ENCODE measurements at regions not wholly inside any gene's neighbourhood (a gene's known extent, or its start where the extent isn't known, plus 50 kb on each side); places are given as distances from the start of the nearest gene placed in this dataset.

DNA sequence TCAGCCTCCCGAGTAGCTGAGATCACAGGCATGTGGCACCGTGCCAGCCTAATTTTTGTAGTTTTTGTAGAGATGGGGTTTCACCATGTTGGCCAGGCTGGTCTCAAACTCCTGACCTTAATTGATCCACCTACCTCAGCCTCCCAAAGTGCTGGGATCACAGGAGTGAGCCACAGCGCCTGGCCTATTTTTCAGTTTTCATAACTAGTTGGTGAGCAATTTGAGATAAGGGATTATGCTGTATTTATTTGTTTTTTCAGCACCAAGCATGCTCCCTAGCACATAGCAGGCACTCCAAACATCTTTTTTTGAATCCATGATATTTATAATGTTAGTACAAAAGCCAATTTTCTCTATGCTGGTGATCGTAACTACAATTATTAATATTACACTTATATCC is 541.2 kb downstream of the SNAPC1 start:
- no peak for DNase-seq

DNA sequence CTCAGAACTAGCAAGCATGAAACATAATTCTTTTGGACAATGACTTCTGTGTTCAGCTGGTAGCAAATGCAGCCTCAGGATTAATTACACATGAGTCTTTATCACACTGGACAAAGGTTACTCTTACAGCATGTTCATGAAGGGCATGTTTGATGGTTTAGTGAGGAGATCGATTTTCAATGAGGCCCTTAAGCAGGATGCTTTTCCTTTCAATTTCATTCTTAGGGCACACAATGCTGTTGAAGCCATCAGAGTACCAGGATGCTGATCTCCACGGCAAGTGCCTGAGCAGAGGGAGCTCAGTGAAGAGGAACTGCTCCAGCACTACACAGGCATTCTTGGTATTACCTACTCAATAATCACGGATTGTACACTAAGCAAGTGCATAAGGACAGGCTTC is 542.0 kb downstream of the SNAPC1 start:
- DNase-seq, result no peak

DNA sequence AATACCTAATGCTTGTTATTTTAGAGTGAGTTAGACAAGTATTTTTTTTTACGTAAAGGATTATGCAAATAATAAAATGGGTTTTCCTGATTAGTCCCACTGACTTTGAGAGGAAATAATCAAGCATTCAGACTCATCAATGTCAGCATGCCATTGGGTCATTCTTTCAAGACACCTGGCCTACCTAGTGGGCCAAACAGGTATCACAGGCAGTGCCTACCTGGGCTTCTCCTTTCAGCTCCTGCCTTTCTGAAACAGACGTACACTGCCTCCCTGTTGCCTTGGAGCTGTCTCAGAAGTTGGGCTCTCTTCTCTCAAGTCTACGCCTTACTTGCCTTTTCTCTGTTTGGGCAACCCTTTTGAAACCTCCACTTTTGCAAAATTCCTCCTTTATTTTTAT is 545.6 kb downstream of the SNAPC1 start:
- DNase-seq, result no peak

DNA sequence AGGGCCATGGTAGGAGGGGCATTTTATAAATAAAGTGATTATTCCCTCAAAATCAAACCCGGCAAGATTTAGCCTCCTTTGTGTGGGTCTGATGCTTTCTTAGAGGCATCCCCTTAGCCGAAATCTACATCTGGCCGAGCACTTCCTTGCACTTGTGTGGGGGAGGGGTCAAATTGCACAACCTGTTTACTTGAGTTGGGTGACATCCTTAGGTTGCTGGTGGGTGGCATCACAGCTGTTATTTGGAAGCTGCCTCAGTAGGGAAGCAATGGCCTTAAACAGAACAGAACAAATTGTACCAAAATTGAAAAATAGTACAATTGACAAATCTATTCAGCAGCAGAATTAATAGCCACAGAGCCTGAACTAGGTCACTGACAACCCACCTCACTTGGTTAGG is 546.1 kb downstream of the SNAPC1 start:
- DNase-seq, result no peak

DNA sequence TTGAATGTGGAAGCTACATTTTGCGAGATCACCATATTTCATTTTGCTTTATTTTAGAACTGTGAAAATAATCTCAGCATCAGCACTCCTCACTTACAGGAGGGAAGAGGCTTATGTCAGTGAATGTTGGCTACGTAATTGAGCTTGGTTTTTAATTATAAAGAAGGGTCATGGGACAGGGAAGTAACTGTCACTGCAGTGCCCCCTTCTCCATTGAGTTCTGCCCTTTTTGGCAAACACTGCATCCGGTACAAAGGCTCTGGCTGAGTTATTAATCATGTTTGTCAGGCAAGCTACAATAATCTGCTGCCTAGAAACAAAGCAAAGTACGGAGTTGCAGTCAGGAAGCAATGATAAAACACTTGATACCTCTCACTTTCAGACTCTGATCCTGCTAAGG is 546.7 kb downstream of the SNAPC1 start:
- DNase-seq, result no peak

DNA sequence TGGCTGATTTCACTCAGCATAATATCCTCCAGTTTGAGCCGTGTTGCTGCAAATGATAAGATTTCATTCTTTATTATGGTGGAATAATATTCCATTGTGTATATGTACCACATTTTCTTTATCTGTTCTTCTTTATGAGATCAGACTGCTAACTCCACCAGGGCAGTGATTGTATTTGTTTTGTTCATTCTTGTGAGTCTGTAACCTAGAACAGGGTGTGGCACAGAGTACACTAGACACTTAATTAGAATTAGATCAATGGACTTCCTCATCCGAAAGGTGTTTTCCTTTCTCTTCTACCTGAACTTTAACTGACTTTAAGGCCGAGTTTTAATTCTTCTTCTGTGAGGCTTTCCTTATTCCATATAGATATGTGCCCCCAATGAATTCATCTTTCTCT is 551.0 kb downstream of the SNAPC1 start:
- DNase-seq, result no peak

DNA sequence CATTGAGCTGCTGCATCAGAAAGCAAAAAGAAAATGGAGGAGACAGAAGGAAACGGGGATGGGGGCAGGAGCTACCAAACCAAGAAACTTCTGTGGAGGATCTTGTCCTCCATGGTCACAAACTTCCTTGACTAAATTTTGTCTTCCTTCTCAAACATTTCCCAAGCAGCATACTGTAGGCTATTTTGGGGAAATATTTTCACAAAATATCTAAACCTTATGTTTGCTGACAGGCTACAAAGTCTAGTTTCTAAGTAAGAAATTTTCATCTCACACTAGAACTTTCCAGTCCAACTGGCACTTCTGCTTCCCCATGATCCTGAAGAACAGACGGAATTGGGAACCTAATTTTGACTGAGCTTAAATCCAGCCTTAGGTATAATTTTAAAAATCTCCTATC is 552.0 kb downstream of the SNAPC1 start:
- no peak for DNase-seq

DNA sequence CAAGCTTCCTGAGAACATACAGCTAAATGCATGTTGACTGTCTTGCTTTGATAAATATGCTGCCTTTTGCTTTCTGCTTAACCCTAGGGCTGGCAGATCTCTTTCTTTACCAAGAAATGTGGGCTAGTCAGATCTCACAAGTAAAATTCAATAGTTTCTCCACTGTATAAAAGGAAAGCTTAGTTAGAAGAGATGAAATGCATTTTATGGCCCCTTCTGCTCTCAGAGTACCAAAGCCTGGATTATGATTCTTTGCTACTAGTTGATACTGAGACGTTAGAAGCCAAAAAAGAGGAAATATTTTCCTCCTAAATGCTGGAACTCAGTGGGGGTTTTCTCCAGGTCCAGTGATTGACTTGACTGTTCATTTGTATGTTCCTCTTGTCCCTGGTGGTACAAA is 552.7 kb downstream of the SNAPC1 start:
- DNase-seq, result no peak

DNA sequence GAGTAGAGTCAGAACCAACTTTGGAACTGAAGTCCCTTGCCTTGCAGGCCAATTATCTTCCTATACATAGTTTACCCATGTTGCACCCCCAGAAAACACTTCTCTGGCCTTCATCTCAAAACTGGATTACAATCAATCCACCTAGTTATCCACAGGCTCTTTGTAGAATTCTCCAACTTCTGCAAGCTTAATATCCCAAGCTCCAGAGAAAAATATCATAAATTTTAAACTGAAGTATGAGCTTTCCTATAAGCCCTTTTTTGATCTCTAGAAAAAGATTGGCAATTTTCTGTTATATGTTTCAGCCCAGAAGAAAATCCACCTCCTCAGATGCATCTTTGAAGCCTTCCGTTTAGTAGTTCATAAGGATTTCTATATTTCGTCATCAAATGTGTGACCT is 553.4 kb downstream of the SNAPC1 start:
- no peak for DNase-seq

DNA sequence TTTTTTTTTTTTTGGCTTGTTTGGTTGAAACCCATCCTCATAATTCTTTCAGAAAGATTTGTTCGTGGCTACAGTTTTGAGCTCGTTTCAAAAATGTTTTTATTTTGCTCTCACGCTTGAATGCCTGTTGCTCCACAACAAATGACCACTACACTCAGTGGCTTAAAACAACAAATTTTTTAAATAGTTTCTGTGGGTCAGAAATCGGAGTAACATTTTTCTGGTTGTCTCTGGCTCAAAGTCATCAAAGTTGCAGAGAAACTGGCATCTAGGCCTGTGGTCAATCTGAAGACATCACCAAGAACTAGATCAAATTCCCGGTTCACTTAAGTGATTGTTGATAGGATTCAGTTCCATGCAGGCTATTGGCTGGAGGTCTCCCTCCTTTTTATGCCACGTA is 560.0 kb downstream of the SNAPC1 start:
- DNase-seq, result no peak

DNA sequence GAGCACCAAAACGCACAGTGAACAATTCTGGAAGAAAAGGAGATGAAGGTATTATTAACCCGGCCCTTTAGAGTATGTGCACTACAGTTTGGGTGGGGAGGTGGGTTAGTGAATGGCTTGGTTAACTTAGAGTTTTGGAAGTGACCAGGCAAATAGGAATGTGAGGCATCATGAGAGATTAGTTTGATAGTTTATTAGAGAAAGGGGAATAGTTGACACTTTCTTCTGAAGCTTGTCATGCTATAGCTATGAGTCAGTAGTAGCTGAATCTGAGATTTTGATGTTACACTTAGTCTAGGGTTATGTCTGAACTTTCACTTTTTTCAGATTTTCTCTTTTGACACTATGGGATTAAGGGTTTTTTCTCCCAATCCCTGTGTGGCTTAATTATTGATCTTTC is 567.2 kb downstream of the SNAPC1 start:
- no peak for DNase-seq

DNA sequence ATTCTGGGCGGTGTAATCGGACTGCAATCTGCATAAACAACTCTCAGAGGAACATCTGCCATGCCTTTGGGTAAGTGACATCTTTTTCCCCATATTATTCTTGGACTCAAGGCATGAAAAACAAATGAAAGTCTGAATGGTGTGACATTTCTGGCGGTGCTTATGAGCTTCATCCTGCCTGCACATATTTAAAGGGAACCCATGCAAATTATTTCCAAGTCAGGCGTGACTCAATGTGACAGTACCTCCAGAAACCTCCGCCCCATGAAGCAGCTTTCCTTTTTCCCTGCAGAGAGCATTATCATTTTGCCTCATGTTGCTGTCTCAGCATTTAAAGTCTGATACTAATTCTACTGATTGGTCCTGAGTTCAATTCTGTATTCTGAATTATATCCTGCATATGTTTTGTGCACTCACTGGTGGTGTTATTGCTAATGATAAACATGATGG is 585.4 kb downstream of the SNAPC1 start:
- no peak for DNase-seq

DNA sequence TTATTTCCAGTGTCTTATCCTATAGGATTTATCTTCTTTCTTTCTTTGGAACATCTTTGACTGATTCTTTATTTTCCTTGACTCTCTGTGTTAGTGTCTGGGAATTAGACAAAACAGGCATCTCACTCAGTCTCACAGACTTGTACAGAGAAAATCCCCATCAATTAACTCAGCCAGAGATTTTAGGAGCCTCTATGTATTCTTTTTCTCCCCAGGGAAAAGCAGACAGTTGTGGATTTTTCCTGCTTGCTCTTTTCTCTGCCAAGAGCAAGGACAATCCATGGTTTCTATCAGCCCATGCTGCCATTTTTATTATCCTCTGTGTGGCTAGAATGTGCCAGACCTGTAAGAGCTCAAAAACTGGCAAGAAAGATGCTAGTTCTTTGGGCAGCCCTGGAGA is 595.1 kb downstream of the SNAPC1 start:
- DNase-seq, result no peak

DNA sequence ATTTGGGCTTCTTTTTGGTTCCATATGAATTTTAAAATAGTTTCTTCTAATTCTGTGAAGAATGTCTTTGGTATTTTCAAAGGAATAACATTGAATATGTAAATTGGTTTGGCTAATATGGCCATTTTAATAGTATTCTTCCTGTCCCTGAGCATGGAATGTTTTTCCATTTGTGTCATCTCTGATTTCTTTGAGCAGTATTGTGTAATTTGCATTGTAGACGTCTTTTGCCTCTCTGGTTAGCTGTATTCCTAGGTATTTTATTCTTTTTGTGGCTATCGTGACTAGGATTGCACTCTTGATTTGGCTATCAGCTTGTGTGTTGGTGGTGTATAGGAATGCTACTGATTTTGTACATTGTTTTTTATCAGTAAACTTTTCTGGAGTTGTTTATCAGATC is 601.9 kb downstream of the SNAPC1 start:
- DNase-seq, result no peak

DNA sequence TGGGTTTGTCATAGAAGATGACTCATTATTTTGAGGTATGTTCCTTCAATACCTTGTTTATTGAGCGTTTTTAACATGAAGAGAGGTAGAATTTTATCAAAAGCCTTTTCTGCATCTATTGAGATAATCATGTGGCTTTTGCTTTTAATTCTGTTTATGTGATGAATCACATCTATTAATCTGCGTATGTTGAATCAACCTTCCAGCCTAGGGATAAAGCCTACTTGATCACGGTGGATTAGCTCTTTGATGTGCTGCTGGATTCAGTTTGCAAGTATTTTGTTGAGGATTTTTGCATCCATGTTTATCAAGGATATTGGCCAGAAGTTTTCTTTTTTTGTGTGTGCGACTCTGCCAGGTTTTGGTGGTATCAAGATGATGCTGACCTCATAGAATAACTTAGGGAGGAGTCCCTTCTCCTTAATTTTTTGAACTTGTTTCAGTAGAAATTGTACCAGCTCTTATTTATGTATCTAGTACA is 602.6 kb downstream of the SNAPC1 start:
- DNase-seq, result no peak

DNA sequence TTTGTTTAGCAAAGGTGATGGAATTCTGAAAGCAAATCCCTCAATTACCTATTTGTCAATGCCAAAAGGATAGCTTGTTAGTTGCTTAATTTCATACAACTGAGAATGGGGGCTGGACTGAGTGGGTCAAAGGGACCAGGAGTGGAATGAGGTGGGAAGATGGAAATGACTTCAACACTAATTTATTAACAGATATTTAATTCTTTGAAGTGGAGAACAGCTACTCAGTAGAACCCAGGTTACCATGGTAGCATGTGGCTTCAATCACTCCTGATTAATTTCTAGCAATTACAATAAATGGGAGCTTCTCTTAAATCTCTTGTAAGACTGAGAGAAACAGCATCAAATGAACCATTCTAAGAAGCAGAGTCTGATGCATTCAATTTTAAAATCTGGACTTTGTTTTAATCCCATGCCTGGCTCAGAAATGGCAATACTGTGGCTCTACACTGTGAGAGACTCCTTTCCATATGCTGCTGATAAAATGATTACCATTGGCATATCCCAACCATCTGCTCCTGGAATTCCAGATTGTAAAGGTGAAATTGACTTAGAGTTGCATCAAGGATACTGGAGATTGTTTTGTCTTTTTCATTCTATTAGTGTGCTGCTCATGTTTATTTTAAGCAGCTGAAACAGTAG is 607.8 kb downstream of the SNAPC1 start:
- DNase-seq, result no peak

DNA sequence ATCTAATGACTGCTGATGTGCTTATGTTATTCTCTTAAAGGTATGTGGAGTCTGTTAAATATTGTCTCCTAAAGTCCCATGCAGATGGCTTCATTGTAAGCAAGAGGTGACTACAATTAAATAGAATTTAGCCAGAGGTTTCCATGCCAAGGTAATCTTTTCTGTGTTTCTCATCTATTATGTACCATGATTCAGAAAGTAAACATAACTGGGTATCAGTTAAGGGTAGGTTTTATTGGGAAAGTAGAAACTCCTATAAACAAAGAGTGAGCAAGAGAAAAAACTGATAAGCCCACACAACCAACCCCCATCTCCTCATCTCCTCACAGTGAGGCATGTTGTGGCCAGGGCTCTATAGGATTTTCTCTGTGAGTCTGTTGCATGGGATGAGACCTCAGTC is 611.7 kb downstream of the SNAPC1 start:
- DNase-seq, result no peak

DNA sequence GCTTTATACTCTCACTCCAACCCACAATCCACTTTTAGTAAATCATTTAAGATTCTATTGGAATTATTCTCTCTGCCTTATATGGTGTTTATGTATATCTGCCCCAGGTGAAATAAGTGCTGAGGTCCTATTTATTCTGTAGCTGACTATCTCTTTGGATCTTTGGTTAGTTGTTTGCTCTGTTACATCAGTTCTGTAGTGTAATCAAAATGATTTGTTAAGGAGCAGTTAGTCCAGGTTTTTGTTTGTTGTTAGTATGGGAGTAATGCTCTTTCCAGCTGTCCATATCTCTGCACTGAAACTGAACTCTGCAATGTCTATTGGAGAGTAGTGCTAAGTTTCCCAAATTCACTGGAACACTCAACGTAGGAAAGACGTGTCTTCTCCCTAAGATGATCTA is 615.8 kb downstream of the SNAPC1 start:
- DNase-seq, result no peak

DNA sequence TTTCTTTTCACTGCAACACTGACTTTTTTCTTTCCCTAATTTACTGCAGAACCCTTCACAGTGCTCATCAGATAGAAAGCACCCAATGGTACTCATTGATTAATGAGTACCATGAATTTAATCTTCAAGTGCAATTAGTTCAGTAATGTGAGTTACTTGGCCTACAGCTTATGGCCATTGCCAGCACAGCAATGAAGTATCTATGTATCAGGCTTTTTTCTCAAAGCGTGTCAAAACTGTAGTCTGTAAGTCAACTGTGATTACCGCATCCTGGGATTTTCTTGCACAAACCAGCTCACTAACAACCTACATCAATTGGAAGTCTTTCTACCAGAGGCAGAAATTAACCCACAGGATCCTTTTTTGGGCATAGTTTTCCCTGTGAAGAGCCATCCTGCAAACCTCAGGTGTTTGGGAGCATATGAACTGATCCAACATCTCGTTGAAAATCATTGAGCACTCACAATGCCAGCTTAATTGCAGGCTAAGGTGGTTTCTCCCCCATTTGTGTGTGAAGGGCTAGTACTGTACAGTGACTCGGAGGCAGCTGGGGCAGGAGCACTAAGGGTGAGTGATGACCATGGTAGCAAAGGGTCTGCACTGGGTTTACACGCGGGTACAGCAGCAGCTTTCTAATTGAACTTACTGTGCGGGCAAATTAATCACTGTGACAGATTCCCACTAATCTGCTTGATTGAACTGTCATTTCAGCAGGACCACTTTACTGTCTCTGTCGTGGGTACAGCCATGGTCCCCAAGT is 619.3 kb downstream of the SNAPC1 start:
- no peak for DNase-seq

DNA sequence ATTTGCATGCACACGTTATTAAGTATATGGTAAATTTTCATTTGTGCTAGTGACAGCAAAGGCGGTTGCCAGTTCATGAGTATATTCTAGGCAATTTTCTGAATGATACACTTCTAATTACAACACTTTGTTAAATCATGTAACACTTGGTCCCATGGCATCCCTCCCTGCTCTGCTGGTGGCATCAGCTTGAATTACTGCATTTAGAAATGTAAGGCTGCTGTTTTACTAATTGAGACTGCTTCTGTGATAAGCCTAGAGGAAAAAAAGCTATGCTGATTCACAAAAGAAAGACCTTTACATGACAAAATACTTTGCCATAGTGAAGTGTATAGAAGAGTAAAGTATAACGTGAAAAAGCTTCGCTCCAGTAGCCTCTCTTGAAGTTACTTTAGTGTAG is 636.1 kb downstream of the KCNH5 start:
- DNase-seq, result no peak

DNA sequence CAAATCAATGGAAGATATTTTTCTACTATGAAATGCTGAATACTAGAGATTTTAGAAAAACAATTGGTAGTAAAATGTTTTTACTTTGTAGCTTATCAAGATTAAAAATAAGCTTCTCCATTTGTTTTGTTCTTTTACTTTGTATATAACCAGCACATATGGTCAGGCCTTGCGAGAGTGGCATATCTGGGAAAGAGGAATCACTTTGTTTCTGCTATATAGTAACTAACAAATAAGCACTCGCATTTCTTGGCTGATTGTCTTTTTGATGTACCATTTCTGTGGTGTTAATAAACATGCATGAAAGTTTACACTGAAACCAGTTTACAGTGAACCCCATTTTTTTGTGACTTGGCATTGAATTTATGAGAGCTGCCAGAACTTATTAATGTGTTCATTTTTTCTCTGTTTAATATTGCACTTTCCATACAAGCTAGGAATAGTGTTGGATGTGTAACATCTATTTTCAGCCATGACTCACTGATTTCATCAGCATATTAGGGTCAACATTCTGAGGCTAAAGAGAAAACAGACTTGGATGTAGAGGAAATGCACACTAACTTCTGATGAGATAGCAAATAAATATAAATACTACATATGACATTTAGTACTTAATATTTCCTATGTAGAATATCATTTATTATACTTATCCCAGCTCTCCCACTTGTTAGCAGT is 635.5 kb downstream of the KCNH5 start:
- DNase-seq, result no peak

DNA sequence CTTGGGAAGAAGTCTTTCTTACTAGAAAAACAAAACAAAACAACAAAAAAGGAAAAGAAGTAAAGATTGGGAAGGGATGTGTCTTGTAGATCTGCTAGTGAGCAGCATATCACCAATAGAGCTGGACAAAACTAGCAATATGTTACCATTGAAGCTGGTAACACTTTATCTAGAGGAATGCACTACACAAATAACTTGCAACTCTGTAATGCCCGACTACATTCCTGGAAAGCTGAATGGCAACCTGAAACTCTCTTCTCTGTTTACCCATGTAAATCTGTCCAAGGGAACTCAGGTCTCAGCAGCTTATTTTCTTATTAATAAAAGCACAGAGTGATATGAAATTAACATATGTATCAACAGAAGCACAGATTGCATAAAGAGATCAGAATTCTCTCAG is 624.4 kb downstream of the KCNH5 start:
- DNase-seq, result no peak

DNA sequence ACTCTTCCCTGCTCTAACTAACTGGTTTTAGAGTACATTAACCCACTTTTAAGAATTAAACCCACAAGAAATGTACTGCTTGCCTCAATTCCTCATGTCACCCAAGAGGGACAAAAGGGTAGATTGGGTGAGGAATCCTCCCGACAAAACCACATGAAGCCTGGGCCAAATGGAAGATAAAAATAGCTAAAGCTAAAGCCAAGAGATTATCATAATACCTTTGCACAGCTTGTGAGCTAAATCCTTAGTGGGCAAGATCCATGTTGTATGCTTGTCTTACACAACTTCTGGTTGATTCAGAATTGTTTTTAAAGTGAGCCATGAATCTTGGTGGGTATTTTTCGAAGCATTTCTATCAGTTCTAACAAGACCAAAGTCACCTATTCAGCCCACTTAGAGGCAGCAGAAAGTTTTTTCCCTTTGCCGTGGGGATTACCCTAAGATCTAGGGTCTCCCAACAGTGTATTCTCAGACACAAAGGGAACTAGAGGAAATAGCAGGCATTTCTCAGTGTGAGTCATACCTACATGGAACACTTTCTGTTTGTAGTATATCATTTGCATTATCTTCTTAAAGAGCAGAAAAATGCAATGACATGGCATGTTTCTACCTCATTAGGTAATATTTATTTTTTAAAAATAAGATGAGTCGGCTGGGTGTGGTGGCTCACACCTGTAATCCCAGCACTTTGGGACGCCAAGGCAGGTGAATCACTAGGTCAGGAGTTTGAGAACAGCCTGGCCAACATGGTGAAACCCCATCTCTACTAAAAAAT is 616.6 kb downstream of the KCNH5 start:
- DNase-seq, result no peak
